ENCODE measurements at regions not wholly inside any gene's neighbourhood (a gene's known extent, or its start where the extent isn't known, plus 50 kb on each side); places are given as distances from the start of the nearest gene placed in this dataset.

DNA sequence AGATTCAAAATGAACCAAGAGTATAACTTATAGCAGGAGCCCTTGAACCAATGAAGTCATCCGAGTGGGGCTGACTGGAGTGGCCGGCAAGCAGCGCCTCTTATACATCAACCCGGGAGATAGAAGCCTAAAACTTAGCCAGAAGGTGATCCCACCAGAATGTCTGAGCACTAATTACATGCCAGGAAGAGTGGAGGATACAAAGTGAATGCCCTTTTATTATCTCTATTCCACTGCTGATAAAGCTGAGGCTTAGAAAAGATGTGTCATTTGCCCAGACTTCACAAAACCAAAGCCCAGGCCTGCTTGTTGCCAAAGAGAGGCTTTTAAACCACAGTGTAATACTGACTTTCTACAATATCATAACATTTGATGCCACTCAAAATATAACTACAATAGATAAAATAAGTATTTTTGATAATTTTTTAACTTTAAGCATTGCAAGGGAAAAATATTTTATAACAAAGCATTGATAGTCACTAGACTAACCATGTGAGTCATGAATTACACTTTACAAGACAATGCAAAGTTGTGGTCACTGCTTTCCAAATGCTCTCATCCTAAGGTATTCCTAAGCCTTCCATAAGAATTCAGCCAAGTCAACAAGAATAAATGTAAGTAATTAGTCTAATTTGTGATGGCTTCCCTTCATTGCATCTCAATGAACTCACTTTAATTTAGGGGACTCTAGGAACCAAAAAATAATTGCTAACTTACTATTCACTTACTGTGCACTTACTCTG is 58.6 kb upstream of the ARID5B start:
- DNase-seq, result no peak

DNA sequence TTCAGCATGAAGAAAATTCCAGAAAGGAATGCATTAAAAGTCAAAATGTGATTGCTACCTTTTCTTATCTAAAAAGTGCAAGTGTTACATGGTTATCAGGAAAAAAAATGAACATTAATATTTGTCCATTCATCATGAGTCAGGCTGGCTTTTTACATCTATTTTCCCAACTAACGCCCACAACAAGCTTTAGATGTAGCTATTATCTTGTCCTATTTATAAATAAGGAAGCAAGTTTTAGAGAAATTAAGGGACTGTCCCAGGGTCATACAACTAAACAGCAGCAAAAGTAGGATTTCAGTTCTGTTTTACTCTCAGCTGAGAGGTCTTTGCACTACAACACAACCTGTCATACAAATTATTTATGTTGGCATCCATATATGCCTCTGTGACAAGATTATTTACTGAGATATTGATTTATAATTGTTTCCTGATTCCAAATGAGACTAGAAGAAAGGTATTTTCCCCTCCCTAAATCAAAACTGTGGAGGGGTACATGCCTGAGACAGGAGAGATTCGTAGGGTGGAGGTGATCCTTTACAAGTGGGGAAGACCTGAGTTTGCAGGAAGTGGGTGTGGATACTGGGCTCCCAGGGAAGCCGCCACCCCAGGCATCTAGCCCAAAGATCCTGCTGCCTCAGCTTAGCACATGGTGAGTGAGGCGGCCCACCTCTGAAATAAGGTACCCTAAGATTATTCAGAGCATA is 57.2 kb upstream of the ARID5B start:
- DNase-seq, result no peak

DNA sequence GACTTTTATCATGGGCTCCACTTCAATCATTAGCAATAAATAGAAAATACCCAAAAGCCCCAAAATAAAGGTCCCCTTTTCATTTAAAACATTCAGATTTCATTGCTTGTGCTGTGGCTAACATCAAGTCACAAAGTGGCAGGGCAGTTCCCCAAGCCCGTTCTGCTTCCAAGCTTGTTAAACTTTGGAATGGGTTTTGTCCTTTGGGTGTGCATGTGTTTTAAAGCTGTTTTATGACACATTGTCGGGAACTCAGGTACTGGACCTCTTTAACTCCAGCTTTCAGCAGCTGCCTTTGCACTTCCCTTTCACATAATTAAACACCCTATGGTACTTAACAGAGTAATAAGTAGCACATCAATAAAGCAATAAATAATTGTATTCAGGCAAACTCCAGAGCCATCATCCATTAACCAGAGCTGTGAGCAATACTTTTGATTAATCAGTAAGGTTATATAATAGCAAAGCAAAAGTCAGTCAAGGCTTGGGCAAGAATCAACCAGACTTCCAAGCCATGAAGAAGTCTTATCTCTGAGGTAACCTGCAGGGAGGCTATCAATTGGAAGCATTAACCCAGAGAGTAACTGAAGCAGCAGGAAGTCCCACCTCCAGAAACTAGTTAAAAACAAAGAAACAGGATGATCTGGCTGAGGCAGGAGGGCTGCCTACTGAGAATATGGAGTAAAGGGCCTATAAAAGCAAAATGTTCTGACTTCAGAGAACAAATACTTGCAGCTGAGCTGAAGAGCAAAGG is 56.1 kb upstream of the ARID5B start:
- DNase-seq, result no peak

DNA sequence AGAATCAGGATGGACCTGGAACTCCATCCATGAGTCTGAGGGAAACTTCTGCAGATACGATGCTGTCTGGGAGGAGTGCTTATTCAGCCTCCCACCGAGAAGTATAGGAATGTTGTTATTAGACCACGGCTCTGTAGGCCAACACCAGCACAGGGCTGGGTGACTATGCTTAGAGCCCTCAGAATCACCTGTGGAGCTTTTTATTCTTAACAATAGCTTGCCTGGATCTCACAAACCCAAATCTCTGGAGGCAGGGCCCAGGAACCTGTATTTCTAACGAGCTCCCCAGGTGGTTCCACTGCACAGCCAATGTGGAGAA is 55.6 kb upstream of the ARID5B start:
- DNase-seq, result no peak

DNA sequence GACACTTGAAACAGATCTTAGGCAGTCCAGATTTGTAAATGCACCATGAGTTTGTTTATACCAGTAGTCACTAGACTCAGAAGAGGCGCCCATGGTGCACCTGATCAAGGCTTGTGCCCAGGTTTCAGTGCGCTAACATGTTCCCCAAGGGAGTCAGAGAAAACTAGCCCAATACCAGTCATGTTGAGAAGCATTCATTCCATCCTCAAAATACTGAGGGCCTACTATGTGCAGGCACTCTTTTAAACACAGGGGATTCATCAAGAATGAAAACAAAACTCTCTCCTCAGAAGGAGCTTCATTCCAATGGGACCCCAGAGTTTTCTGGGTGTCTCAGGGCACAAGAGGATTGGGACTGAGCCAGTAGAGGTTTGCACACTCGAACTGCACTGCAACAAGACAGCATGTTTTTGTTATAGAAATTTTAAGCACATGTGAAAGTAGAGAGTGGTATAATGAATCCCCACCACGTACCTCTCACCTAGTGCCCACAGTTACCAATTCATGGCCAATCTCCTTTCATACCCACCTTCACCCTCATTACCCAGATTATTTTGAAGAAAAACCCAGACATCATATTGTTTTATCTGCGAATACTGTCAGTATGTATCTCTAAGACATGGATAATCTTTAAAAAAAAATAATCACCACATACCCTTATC is 55.0 kb upstream of the ARID5B start:
- DNase-seq, result no peak

DNA sequence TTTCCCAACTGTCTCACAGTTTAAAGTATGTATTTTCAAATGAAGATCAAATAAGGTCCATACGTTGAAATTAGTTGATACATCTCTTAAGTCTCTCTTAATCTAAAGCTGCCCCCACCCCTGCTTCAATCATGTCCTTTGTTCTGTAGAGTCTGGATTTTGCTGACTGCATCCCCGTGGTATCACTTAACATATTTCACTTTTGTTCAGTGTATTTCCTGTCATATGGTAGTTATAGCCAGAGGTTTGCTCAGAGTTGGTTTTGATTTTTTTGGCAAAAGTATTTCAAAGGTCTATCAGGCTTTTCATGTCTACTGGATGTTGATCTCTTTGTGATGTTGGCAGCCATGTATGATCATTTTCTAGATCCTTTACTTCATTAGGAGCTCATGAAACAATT is 54.4 kb upstream of the ARID5B start:
- no peak for DNase-seq

DNA sequence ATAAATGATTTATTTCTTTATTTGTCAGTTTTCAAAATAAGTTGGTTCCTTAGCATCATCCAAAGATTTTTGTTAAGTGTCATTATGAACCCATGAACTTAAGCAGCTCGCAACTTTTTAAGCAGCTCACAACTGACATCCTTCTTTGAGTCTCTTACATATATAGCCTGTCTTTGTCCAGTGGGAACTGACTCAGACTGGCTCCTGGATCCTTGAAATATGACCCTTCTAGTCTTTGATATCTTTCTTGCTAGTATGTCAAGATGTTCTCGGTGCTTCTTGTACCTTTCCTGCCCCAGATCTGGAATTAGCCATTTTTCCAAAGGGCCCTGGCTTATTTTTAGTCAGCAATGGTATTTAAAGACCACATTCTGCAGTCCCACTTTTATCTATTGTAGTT is 53.9 kb upstream of the ARID5B start:
- DNase-seq, result no peak

DNA sequence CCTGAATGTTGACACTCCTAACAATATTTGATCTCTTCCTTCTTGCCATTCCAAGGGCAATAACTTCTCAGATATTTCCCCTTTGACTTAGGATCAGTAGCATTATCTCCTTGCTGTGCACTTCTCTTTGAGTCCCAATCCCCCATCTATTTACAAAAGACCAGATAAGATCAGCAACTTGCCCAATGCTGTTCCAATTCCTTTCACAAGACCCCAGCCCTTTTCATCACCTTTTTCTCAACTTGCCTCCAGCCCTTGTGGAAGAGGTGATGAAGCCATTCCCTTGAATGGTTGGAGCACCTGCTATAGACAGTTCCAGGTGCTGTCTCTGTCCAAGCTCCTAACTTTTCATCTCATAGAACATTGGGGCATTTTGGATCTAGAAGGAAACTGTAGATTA is 51.1 kb upstream of the ARID5B start:
- DNase-seq, result no peak

Data from CD4-positive, alpha-beta T cell treated with Interleukin-4 for 4 hours (primary cell).